ENCODE measurements at regions not wholly inside any gene's neighbourhood (a gene's known extent, or its start where the extent isn't known, plus 50 kb on each side); places are given as distances from the start of the nearest gene placed in this dataset.

DNA sequence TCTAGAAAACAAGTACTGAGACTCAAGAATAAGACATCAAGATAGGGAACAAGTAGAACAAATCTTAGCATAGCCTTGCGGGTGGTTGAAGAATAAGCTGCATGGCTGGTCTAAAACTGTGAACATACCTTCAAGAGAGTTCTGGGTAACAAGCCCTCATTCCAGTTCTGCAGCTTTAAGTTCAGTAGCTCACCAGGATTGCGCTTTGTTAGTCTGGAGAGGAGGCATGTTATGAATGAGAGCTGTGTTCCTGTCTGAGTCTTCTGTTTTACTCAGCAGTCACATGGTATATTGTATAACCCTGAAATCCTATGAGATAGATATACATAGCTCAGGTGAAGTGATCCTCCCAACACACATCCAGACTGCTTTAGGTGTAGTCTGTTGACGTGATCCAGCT is 406.6 kb upstream of the IRAK1BP1 start:
- TF ChIP-seq EZH2 (IDR thresholded peaks at IDR 0.05; ENCODE audit: insufficient read depth, poor library complexity, severe bottlenecking), result no peak
- TF ChIP-seq EZH2phosphoT487 (IDR thresholded peaks at IDR 0.05; ENCODE audit: insufficient read depth, low read depth), result no peak
